Mesenchymal stem cell (in vitro differentiated cells and primary cell): ENCODE measurements at regions not wholly inside any gene's neighbourhood (a gene's known extent, or its start where the extent isn't known, plus 50 kb on each side); places are given as distances from the start of the nearest gene placed in this dataset.

Source experiments
- DNase-seq: peaks from one replicate; pipeline ENCODE4 v3.0.0-alpha.2; 2013
- H2AFZ ChIP-seq: one replicate; pipeline ENCODE4 v1.6.1; 2013; ENCODE audit warnings: low read depth, mild to moderate bottlenecking, control low read depth, inconsistent platforms, low read length, moderate library complexity
- H2AK5ac ChIP-seq: 2 replicates; pipeline ENCODE4 v1.6.1; 2013; ENCODE audit warnings: low read length, moderate library complexity, mild to moderate bottlenecking, inconsistent platforms; ENCODE audit not compliant: severe bottlenecking
- H2BK120ac ChIP-seq: one replicate; pipeline ENCODE4 v1.6.1; 2013; ENCODE audit warnings: low read depth, mild to moderate bottlenecking, inconsistent platforms, low read length, moderate library complexity
- H2BK12ac ChIP-seq, 2 experiments: one replicate each; pipeline ENCODE4 v1.6.1; 2013; ENCODE audit warnings: inconsistent platforms in 2 of 2, low read length in 2 of 2, mild to moderate bottlenecking in 2 of 2, moderate library complexity in 2 of 2, control low read depth in 1 of 2
- H2BK15ac ChIP-seq: one replicate; pipeline ENCODE4 v1.6.1; 2013; ENCODE audit warnings: mild to moderate bottlenecking, low read depth, inconsistent platforms; ENCODE audit not compliant: poor library complexity, severe bottlenecking
- H2BK5ac ChIP-seq: 2 replicates; pipeline ENCODE4 v1.6.1; 2013; ENCODE audit warnings: low read depth, mild to moderate bottlenecking, low read length, control low read depth, inconsistent platforms; ENCODE audit not compliant: poor library complexity, severe bottlenecking
- H3K14ac ChIP-seq, 2 experiments: one replicate each; pipeline ENCODE4 v1.6.1; 2013; ENCODE audit warnings: inconsistent platforms in 2 of 2, low read length in 2 of 2, control low read depth in 1 of 2, mild to moderate bottlenecking in 1 of 2, moderate library complexity in 1 of 2
- H3K18ac ChIP-seq, 2 experiments: one replicate each; pipeline ENCODE4 v1.6.1; 2013; ENCODE audit warnings: inconsistent platforms in 2 of 2, low read length in 2 of 2, control low read depth in 1 of 2, low read depth in 1 of 2, mild to moderate bottlenecking in 1 of 2
- H3K23ac ChIP-seq, 2 experiments: one replicate each; pipeline ENCODE4 v1.6.1; 2013; ENCODE audit warnings: inconsistent platforms in 2 of 2, low read length in 2 of 2, mild to moderate bottlenecking in 2 of 2, moderate library complexity in 2 of 2, control low read depth in 1 of 2
- H3K27ac ChIP-seq: 2 replicates; pipeline ENCODE4 v1.5.1; 2013; ENCODE audit warnings: mild to moderate bottlenecking, moderate library complexity, low read length, control low read depth, inconsistent platforms; ENCODE audit not compliant: poor library complexity, severe bottlenecking
- H3K27me3 ChIP-seq, 2 experiments: 2 replicates each; pipeline versions ENCODE4 v1.6.1 to v1.7.0; 2013; ENCODE audit warnings: low read length in 2 of 2, mild to moderate bottlenecking in 2 of 2, moderate library complexity in 2 of 2, control low read depth in 1 of 2, inconsistent platforms in 1 of 2; ENCODE audit not compliant: control insufficient read depth in 1 of 2, insufficient read depth in 1 of 2
- H3K36me3 ChIP-seq, 2 experiments: 2 replicates each; pipeline versions ENCODE4 v1.6.1 to v1.7.0; 2013; ENCODE audit warnings: low read length in 2 of 2, control low read depth in 1 of 2, inconsistent platforms in 1 of 2, low read depth in 1 of 2, mild to moderate bottlenecking in 1 of 2; ENCODE audit not compliant: insufficient read depth in 2 of 2, control insufficient read depth in 1 of 2
- H3K4ac ChIP-seq, 2 experiments: one replicate each; pipeline ENCODE4 v1.6.1; 2013; ENCODE audit warnings: inconsistent platforms in 2 of 2, low read length in 2 of 2, mild to moderate bottlenecking in 2 of 2, moderate library complexity in 2 of 2, control low read depth in 1 of 2, low read depth in 1 of 2
- H3K4me1 ChIP-seq: 2 replicates; pipeline ENCODE4 v1.6.1; 2013; ENCODE audit warnings: low read depth, low read length, control low read depth; ENCODE audit not compliant: control insufficient read depth, insufficient read depth
- H3K4me2 ChIP-seq: 2 replicates; pipeline ENCODE4 v1.6.1; 2013; ENCODE audit warnings: low read length, mild to moderate bottlenecking, inconsistent platforms; ENCODE audit not compliant: poor library complexity, severe bottlenecking
- H3K4me3 ChIP-seq, 2 experiments: 2 replicates each; pipeline versions ENCODE4 v1.5.1 to v1.7.0; 2013; ENCODE audit warnings: low read length in 2 of 2, mild to moderate bottlenecking in 2 of 2, control low read depth in 1 of 2, low read depth in 1 of 2; ENCODE audit not compliant: insufficient read depth in 1 of 2
- H3K79me1 ChIP-seq: replicated peaks from 2 replicates; pipeline ENCODE4 v1.6.1; 2013; ENCODE audit warnings: mild to moderate bottlenecking, control low read depth, low read length, inconsistent platforms; ENCODE audit not compliant: poor library complexity, severe bottlenecking
- H3K9ac ChIP-seq: 2 replicates; pipeline ENCODE4 v1.7.0; 2013; ENCODE audit warnings: mild to moderate bottlenecking, low read length, moderate library complexity
- H3K9me3 ChIP-seq: 2 replicates; pipeline ENCODE4 v1.7.0; 2013; ENCODE audit warnings: mild to moderate bottlenecking, low read length; ENCODE audit not compliant: control insufficient read depth
- H4K8ac ChIP-seq: one replicate; pipeline ENCODE4 v1.6.1; 2013; ENCODE audit warnings: inconsistent platforms, mild to moderate bottlenecking, low read length, moderate library complexity
- H4K91ac ChIP-seq: one replicate; pipeline ENCODE4 v1.6.1; 2013; ENCODE audit warnings: mild to moderate bottlenecking, low read length, inconsistent platforms
- WGBS: methylation state at CpG from one replicate; pipeline ENCODE4 v1.1.7; 2013; ENCODE audit warnings: mixed read lengths; 5-methylcytosine and 5-hydroxymethylcytosine counted together

DNA sequence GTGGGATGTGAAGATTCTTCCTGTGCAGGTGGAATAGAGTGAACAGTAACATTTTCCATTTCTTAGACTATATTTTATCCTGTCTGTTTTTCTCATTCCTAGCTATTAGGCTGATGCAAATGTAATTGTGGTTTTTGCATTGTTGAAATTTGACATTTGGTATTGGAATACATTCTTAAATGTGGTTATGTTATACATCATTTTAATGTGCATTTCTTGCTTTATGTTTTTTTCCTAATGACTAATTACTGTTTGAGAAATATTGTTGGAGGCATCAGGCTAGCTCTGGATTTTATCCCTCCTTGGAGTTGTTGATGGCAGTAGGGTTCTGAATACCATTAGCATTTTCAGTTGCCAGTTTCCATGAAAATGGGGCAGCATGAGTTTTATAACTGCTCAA is 75.9 kb upstream of the GNG2 start:
- H3K4ac ChIP-seq: no peak overlapping the region
- H2BK12ac ChIP-seq: no peak overlapping the region
- no peak overlapping the region for H3K23ac ChIP-seq
- H4K8ac ChIP-seq: no peak overlapping the region
- no peak overlapping the region for H2BK15ac ChIP-seq
- H3K4me2 ChIP-seq: no peak overlapping the region
- H3K27ac ChIP-seq: no peak overlapping the region
- peaks cover 0 to 19% of the 10 kb centered on the region in 2 experiments for H3K27me3 ChIP-seq
- peaks cover 2% of the 10 kb centered on the region for H3K4me1 ChIP-seq
- no peak overlapping the region for H3K18ac ChIP-seq
- no peaks in the 10 kb centered on the region for H3K79me1 ChIP-seq
- no peak overlapping the region for H2BK120ac ChIP-seq
- no peak overlapping the region for H3K14ac ChIP-seq
- no peak overlapping the region for H3K9ac ChIP-seq
- no peak overlapping the region for H4K91ac ChIP-seq
- no peak overlapping the region for H3K4me3 ChIP-seq
- no peaks in the 10 kb centered on the region for H3K36me3 ChIP-seq
- H2BK5ac ChIP-seq: no peak overlapping the region
- H2AK5ac ChIP-seq: no peak overlapping the region
- DNase-seq: no peak
- H2AFZ ChIP-seq: no peak overlapping the region
- peaks cover 20% of the 10 kb centered on the region for H3K9me3 ChIP-seq

GRCh38 chr14:51786227-51786626 is 74.2 kb upstream of the GNG2 start:
- WGBS: 95% methylated on average over 3 of the region's 3 CpGs
- no peak overlapping the region for H3K23ac ChIP-seq

GRCh38 chr14:51787352-51787751 is 73.1 kb upstream of the GNG2 start:
- H3K14ac ChIP-seq: no peak overlapping the region

More at GRCh38 chr14:51786227-51786626, 74.2 kb upstream of the GNG2 start:
- Histone ChIP-seq H3K27me3 (peaks cover under 1 to 19% of the 10 kb centered on the region in 2 experiments), H3K14ac (no peak overlapping the region), H3K18ac (no peak overlapping the region), H2AK5ac (no peak overlapping the region), H3K4me1 (no peaks in the 10 kb centered on the region), H2AFZ (no peak overlapping the region), H2BK15ac (no peak overlapping the region), H3K4me3 (no peak overlapping the region), H3K36me3 (no peaks in the 10 kb centered on the region), H3K9ac (no peak overlapping the region), H4K91ac (no peak overlapping the region), H4K8ac (no peak overlapping the region), H3K4ac (no peak overlapping the region), H2BK12ac (no peak overlapping the region), H3K9me3 (peaks cover 20% of the 10 kb centered on the region), H3K79me1 (no peaks in the 10 kb centered on the region), H2BK120ac (no peak overlapping the region), H3K27ac (no peak overlapping the region), H2BK5ac (no peak overlapping the region), H3K4me2 (no peak overlapping the region)
- DNase-seq: no peak

DNA sequence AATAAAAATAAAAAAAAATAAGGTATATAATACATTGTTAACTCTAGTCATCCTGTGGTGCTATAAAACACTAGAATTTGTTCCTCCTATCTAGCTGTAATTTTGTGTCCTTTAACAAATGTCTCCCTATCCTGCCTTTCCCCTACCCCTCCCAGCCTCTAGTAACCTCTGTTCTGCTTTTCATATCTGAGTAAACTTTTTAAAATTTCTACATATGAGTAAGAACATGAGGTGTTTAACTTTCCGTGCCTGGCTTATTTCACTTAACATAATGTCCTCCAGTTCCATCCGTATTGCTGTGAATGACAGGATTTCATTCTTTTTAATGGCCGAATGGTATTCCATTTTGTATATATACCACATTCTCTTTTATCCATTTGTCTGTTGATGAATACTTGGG is 71.3 kb upstream of the GNG2 start:
- no peak overlapping the region for H2BK5ac ChIP-seq
- 100% methylated on average over 1 of the region's 3 CpGs for WGBS
- H3K4me1 ChIP-seq: no peaks in the 10 kb centered on the region
- H2AFZ ChIP-seq: no peak overlapping the region
- peaks cover 11 to 23% of the 10 kb centered on the region in 2 experiments for H3K27me3 ChIP-seq
- no peak overlapping the region for H2AK5ac ChIP-seq
- DNase-seq: no peak
- no peak overlapping the region for H3K9ac ChIP-seq
- no peak overlapping the region for H2BK12ac ChIP-seq
- peaks cover 20% of the 10 kb centered on the region for H3K9me3 ChIP-seq
- H2BK120ac ChIP-seq: no peak overlapping the region
- no peak overlapping the region for H3K27ac ChIP-seq
- no peak overlapping the region for H4K91ac ChIP-seq
- H3K23ac ChIP-seq: no peak overlapping the region
- H3K4me3 ChIP-seq: no peak overlapping the region
- H3K4me2 ChIP-seq: no peak overlapping the region
- no peak overlapping the region for H3K18ac ChIP-seq
- no peak overlapping the region for H4K8ac ChIP-seq
- H3K14ac ChIP-seq: no peak overlapping the region
- no peaks in the 10 kb centered on the region for H3K79me1 ChIP-seq
- H2BK15ac ChIP-seq: no peak overlapping the region
- H3K4ac ChIP-seq: no peak overlapping the region
- H3K36me3 ChIP-seq: no peaks in the 10 kb centered on the region

More at GRCh38 chr14:51787352-51787751, 73.1 kb upstream of the GNG2 start:
- no peak overlapping the region for H2AK5ac ChIP-seq
- no peak overlapping the region for H3K27ac ChIP-seq
- no peak overlapping the region for H3K23ac ChIP-seq
- no peak overlapping the region for H2BK5ac ChIP-seq
- H3K79me1 ChIP-seq: no peaks in the 10 kb centered on the region
- H3K18ac ChIP-seq: no peak overlapping the region
- no peak overlapping the region for H4K91ac ChIP-seq
- H3K4me3 ChIP-seq: no peak overlapping the region
- H2BK15ac ChIP-seq: no peak overlapping the region
- H3K4me2 ChIP-seq: no peak overlapping the region
- H3K4ac ChIP-seq: no peak overlapping the region
- no peak overlapping the region for H2AFZ ChIP-seq
- peaks cover 20% of the 10 kb centered on the region for H3K9me3 ChIP-seq
- H3K36me3 ChIP-seq: no peaks in the 10 kb centered on the region
- no peak overlapping the region for H3K9ac ChIP-seq
- 78% methylated on average over 4 of the region's 4 CpGs for WGBS
- H2BK12ac ChIP-seq: no peak overlapping the region
- no peaks in the 10 kb centered on the region for H3K4me1 ChIP-seq
- no peak overlapping the region for H2BK120ac ChIP-seq
- H3K27me3 ChIP-seq: peaks cover 11 to 23% of the 10 kb centered on the region in 2 experiments
- H4K8ac ChIP-seq: no peak overlapping the region
- no peak for DNase-seq
